OCI-M2 (cell line): ENCODE measurements at regions not wholly inside any gene's neighbourhood (a gene's known extent, or its start where the extent isn't known, plus 50 kb on each side); places are given as distances from the start of the nearest gene placed in this dataset.
"Not testable (repeated sequence)": the region's sequence is repeated elsewhere in the genome, so short reads cannot be mapped to it uniquely, and the experiment has no call there.

Source experiments
- DNase-seq: peaks from one replicate; lab custom pipeline; 2025; ENCODE audit not compliant: unreplicated experiment; lab: John Stamatoyannopoulos, UW

- no peak for DNase-seq
Measured at GRCh38 chr2:149877074-149877473, 289.5 kb upstream of the MMADHC start.

GRCh38 chr2:149873936-149874335 is 286.4 kb upstream of the MMADHC start:
- DNase-seq: no peak

GRCh38 chr2:149872638-149873150 is 285.1 kb upstream of the MMADHC start:
- DNase-seq: no peak

- DNase-seq: no peak
Measured at GRCh38 chr2:149872041-149872440, 284.5 kb upstream of the MMADHC start.

- DNase-seq: no peak
Measured at GRCh38 chr2:149871091-149871885, 283.7 kb upstream of the MMADHC start.

GRCh38 chr2:149863227-149863626 is 275.7 kb upstream of the MMADHC start:
- no peak for DNase-seq

- DNase-seq: no peak
Measured at GRCh38 chr2:149861034-149861433, 273.5 kb upstream of the MMADHC start.

- DNase-seq: no peak
Measured at GRCh38 chr2:149860276-149860921, 272.8 kb upstream of the MMADHC start.

- no peak for DNase-seq
Measured at GRCh38 chr2:149858901-149859634, 271.5 kb upstream of the MMADHC start.

GRCh38 chr2:149858216-149858615 is 270.6 kb upstream of the MMADHC start:
- no peak for DNase-seq

GRCh38 chr2:149857344-149857743 is 269.8 kb upstream of the MMADHC start:
- DNase-seq: no peak

GRCh38 chr2:149855859-149856258 is 268.3 kb upstream of the MMADHC start:
- not testable (repeated sequence) for DNase-seq

- no peak for DNase-seq
Measured at GRCh38 chr2:149849591-149849990, 262.0 kb upstream of the MMADHC start.

GRCh38 chr2:149849136-149849535 is 261.6 kb upstream of the MMADHC start:
- DNase-seq: no peak

GRCh38 chr2:149841396-149841795 is 253.8 kb upstream of the MMADHC start:
- DNase-seq: no peak

GRCh38 chr2:149832324-149832723 is 244.7 kb upstream of the MMADHC start:
- DNase-seq: no peak

GRCh38 chr2:149828520-149829210 is 241.1 kb upstream of the MMADHC start:
- no peak for DNase-seq

GRCh38 chr2:149827585-149828126 is 240.1 kb upstream of the MMADHC start:
- DNase-seq: no peak

- no peak for DNase-seq
Measured at GRCh38 chr2:149826471-149827125, 239.0 kb upstream of the MMADHC start.

GRCh38 chr2:149825473-149825872 is 237.9 kb upstream of the MMADHC start:
- no peak for DNase-seq
